H1 (cell line): ENCODE measurements at regions not wholly inside any gene's neighbourhood (a gene's known extent, or its start where the extent isn't known, plus 50 kb on each side); places are given as distances from the start of the nearest gene placed in this dataset.

Experiments used
- NANOG ChIP-seq: IDR thresholded peaks from 2 replicates; pipeline ENCODE4 v1.6.1; 2011; ENCODE audit warnings: low read length, low read depth, mild to moderate bottlenecking, inconsistent platforms; ENCODE audit not compliant: insufficient read depth, poor library complexity, severe bottlenecking
- POLR2A ChIP-seq, 2 experiments: IDR thresholded peaks; 1 replicate in 1 of 2; 2 replicates in 1 of 2; pipeline ENCODE4 v1.6.1; 2011; ENCODE audit warnings: low read depth in 2 of 2, low read length in 2 of 2, mild to moderate bottlenecking in 2 of 2; ENCODE audit errors: control extremely low read depth in 1 of 2
- POLR2AphosphoS5 ChIP-seq: IDR thresholded peaks from 2 replicates; pipeline ENCODE4 v1.6.1; 2011; ENCODE audit warnings: low read depth, low read length
- RFX5 ChIP-seq: IDR thresholded peaks from 2 replicates; pipeline ENCODE4 v1.6.1; 2011; ENCODE audit warnings: low read depth, low read length, improper control_type of control experiment, borderline replicate concordance
- SIRT6 ChIP-seq: IDR thresholded peaks from one replicate; pipeline ENCODE4 v1.7.1; 2012; ENCODE audit warnings: low read length, inconsistent platforms
- SIX5 ChIP-seq: IDR thresholded peaks from 2 replicates; pipeline ENCODE4 v1.6.1; 2011; ENCODE audit warnings: mild to moderate bottlenecking, low read depth, low read length
- SP1 ChIP-seq: IDR thresholded peaks from 2 replicates; pipeline ENCODE4 v1.6.1; 2011; ENCODE audit warnings: low read depth, low read length
- SP4 ChIP-seq: IDR thresholded peaks from 2 replicates; pipeline ENCODE4 v1.6.1; 2012; ENCODE audit warnings: low read length, inconsistent platforms
- ZNF274 ChIP-seq: IDR thresholded peaks from 2 replicates; pipeline ENCODE4 v1.7.0; 2012; ENCODE audit warnings: low read length, borderline replicate concordance; ENCODE audit errors: extremely low read depth
- TF ChIP-seq, protein P1 (sequence below): fragments of 300-600 bp; sonication (generic); IDR thresholded peaks from 2 replicates; pipeline ENCODE4 v1.7.1; 2012; ENCODE audit warnings: low read length, moderate library complexity, mild to moderate bottlenecking, inconsistent platforms; ENCODE audit not compliant: insufficient replicate concordance

DNA sequence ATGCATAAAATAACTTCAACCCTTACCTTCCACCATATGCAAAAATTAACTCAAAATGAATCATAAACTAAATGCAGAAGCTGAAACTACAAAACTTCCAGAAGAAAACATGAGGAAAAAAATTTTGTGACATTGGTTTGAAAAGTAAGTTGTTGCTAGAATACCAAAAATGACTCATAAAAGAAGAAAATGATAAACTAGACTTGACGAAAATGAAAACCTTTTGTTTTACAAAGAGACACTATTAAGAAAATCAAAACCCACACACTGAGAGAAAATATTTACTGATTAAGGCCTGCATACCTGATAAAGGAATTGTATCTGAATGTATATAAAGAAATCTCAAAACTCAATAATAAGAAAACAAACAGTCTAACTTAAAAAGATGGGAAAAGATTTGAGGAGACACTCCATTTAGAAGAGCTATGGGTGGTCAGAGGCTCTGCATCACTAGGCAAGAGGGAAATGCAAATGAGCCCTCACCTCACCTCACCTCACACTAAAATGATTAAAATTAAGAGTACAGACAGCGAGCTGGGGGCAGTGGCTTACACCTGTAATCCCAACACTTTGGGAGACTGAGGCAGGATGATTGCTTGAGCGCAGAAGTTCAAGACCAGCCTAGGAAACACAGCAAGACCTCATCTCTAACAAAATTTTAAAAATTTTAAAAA, 97.6 kb upstream of the CST7 start (continued):
- TF ChIP-seq, protein P1, sequence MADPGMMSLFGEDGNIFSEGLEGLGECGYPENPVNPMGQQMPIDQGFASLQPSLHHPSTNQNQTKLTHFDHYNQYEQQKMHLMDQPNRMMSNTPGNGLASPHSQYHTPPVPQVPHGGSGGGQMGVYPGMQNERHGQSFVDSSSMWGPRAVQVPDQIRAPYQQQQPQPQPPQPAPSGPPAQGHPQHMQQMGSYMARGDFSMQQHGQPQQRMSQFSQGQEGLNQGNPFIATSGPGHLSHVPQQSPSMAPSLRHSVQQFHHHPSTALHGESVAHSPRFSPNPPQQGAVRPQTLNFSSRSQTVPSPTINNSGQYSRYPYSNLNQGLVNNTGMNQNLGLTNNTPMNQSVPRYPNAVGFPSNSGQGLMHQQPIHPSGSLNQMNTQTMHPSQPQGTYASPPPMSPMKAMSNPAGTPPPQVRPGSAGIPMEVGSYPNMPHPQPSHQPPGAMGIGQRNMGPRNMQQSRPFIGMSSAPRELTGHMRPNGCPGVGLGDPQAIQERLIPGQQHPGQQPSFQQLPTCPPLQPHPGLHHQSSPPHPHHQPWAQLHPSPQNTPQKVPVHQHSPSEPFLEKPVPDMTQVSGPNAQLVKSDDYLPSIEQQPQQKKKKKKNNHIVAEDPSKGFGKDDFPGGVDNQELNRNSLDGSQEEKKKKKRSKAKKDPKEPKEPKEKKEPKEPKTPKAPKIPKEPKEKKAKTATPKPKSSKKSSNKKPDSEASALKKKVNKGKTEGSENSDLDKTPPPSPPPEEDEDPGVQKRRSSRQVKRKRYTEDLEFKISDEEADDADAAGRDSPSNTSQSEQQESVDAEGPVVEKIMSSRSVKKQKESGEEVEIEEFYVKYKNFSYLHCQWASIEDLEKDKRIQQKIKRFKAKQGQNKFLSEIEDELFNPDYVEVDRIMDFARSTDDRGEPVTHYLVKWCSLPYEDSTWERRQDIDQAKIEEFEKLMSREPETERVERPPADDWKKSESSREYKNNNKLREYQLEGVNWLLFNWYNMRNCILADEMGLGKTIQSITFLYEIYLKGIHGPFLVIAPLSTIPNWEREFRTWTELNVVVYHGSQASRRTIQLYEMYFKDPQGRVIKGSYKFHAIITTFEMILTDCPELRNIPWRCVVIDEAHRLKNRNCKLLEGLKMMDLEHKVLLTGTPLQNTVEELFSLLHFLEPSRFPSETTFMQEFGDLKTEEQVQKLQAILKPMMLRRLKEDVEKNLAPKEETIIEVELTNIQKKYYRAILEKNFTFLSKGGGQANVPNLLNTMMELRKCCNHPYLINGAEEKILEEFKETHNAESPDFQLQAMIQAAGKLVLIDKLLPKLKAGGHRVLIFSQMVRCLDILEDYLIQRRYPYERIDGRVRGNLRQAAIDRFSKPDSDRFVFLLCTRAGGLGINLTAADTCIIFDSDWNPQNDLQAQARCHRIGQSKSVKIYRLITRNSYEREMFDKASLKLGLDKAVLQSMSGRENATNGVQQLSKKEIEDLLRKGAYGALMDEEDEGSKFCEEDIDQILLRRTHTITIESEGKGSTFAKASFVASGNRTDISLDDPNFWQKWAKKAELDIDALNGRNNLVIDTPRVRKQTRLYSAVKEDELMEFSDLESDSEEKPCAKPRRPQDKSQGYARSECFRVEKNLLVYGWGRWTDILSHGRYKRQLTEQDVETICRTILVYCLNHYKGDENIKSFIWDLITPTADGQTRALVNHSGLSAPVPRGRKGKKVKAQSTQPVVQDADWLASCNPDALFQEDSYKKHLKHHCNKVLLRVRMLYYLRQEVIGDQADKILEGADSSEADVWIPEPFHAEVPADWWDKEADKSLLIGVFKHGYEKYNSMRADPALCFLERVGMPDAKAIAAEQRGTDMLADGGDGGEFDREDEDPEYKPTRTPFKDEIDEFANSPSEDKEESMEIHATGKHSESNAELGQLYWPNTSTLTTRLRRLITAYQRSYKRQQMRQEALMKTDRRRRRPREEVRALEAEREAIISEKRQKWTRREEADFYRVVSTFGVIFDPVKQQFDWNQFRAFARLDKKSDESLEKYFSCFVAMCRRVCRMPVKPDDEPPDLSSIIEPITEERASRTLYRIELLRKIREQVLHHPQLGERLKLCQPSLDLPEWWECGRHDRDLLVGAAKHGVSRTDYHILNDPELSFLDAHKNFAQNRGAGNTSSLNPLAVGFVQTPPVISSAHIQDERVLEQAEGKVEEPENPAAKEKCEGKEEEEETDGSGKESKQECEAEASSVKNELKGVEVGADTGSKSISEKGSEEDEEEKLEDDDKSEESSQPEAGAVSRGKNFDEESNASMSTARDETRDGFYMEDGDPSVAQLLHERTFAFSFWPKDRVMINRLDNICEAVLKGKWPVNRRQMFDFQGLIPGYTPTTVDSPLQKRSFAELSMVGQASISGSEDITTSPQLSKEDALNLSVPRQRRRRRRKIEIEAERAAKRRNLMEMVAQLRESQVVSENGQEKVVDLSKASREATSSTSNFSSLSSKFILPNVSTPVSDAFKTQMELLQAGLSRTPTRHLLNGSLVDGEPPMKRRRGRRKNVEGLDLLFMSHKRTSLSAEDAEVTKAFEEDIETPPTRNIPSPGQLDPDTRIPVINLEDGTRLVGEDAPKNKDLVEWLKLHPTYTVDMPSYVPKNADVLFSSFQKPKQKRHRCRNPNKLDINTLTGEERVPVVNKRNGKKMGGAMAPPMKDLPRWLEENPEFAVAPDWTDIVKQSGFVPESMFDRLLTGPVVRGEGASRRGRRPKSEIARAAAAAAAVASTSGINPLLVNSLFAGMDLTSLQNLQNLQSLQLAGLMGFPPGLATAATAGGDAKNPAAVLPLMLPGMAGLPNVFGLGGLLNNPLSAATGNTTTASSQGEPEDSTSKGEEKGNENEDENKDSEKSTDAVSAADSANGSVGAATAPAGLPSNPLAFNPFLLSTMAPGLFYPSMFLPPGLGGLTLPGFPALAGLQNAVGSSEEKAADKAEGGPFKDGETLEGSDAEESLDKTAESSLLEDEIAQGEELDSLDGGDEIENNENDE, result no peak
- no peak for TF ChIP-seq SP4
- no peak for TF ChIP-seq SIX5
- TF ChIP-seq SP1, result no peak
- no peak for TF ChIP-seq POLR2AphosphoS5
- no peak for TF ChIP-seq SIRT6
- no peak for TF ChIP-seq RFX5
- no peak for TF ChIP-seq POLR2A (IDR thresholded peaks at IDR 0.05; ENCODE audit: control extremely low read depth in 1 of 2, low read depth in 2 of 2, low read length in 2 of 2)
- no peak for TF ChIP-seq NANOG
- no peak for TF ChIP-seq ZNF274
